GM21576 (cell line): ENCODE measurements at regions not wholly inside any gene's neighbourhood (a gene's known extent, or its start where the extent isn't known, plus 50 kb on each side); places are given as distances from the start of the nearest gene placed in this dataset.

Source experiments
- ATAC-seq: cut with Tn5 transposase; IDR thresholded peaks from one replicate; pipeline ENCODE4 v1.9.1; 2021; ENCODE audit warnings: mild to moderate bottlenecking, moderate library complexity; ENCODE audit not compliant: unreplicated experiment

DNA sequence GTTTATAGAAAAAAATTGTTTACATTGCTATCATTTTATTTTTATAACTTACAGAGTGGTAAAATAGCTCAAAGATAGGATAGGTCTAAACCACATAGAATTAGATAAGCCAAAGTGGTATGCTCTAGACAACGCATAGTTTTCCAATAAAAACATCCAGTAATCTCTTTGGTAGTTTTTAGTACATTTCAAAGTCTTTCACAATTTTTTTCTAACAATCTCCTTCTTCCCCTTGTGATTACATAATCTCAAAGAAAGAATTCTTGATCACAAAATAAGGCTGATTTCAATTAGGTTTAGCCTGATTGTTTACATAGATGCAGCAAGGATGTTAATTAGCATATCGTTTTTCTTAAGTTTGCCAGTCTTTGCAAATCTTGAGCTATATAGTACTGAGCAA is 460.0 kb downstream of the FUT8 start:
- ATAC-seq, result no peak

DNA sequence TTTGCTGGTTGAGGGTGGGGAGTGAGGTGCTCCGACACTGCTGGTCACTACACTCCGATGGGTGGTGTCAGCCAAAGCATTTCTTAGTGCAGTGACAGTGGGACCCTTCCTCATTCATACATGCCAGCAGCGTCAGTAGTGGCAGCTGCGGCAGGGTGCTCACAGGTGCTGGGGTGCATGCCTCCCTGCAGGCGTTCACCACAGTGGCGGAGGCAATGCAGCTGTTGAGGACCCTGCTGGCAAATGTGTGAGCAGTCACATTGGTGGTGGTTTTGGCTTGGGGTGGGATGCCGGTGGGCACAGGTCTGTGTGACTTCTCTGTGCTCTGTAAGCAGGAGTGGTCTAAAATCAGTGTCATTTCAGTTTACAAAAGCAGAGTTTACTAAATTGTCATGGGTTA is 464.6 kb downstream of the FUT8 start:
- ATAC-seq, result no peak

- no peak for ATAC-seq
Observed at GRCh38 chr14:65877624-65878023, 465.1 kb downstream of the FUT8 start.

GRCh38 chr14:65878586-65878985 is 466.1 kb downstream of the FUT8 start:
- ATAC-seq, result no peak

- ATAC-seq, result no peak
Observed at GRCh38 chr14:65879248-65880009, 466.9 kb downstream of the FUT8 start.

DNA sequence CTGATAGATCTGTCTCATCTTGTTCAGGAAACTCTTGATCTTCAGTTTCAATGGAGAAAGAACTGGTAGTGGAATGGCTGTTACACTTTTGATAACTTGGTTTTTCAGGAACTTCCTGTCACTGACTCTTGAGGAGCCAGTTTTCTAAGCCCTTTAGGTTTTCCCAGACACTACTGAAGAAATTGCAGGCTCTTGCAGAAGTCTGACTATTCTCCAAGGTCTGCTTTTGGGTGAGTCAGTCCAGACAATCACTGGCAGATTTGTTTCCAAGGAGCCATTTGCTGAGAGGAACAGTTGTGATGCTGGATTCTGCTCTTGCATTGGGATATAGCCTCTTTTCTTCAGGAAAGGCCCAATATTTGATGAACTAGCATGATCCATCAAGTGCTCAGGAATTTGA is 468.0 kb downstream of the FUT8 start:
- no peak for ATAC-seq

DNA sequence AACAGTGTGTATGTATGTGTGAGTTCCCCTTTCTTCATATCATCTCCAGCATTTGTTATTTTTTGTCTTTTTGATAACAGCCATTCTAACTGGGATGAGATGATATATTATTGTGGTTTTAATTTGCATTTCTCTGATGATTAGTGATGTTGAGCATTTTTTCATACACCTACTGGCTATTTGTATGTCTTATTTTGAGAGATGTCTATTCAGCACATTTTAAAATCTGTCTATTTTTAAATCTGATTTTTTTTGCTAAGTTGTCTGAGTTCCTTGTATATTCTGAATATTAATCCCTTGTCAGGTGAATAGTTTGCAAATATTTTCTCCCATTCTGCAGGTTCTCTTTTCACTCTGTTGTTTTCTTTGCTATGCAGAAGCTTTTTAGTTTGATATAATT is 469.1 kb downstream of the FUT8 start:
- no peak for ATAC-seq

DNA sequence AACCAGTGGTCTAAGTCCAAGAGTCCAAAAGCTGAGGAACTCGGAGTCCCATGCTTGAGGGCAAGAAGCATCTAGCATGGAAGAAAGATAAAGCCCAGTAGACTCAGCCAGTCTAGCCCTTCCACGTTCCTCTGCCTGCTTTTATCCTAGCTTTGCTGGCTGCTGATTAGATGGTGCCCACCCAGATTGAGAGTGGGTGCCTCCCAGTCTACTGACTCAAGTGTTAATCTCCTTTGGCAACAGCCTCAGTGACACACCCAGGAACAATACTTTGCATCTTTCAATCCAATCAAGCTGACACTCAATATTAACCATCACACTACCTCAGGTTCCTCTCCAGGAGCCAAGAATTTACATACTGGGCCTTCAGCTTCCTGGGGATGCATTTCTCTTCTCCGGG is 476.1 kb downstream of the FUT8 start:
- no peak for ATAC-seq

- no peak for ATAC-seq
Observed at GRCh38 chr14:65892315-65892714, 479.8 kb downstream of the FUT8 start.

- ATAC-seq, result no peak
Observed at GRCh38 chr14:65900164-65900563, 487.6 kb downstream of the FUT8 start.

- no peak for ATAC-seq
Observed at GRCh38 chr14:65901595-65901994, 489.1 kb downstream of the FUT8 start.

DNA sequence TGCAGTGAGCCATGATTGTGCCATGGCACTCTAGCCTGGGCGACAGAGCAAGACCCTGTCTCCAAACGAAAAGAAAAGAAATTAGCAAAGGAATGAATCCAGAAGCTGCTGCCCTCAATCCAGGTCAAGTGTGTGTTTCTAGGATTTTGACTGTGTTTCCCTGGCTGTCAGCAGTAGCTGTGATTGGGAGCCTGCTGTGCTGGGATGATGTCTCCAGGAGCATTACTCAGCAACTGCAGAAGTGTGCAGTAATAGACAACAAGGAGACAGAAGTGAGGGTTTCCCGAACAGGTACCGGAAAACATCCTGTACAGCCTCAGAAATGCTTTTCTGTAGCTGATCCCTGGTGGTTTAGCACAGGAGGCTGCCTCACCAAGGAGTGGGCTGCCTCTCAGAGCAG is 492.5 kb downstream of the FUT8 start:
- no peak for ATAC-seq

GRCh38 chr14:65906344-65906743 is 493.8 kb downstream of the FUT8 start:
- ATAC-seq, result no peak

DNA sequence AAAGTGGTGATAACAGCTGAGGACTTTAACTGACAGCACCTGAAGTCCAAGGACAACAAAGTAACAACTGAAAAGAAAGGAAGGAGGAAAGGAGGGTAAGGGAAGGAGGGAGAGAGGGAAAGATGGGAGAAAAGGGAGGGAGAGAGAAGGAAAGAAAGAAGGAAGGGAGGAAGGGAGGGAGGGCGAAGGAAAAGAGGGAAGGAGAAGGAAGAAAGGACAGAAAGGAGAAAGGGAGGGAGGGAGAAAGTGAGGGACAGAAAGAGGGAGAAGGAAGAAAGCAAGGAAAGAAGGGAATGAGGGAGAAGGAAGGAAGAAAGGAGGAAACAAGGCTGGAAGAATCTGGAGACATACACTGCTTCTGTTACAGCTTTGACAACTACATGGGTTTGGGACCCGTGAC is 494.4 kb downstream of the FUT8 start:
- no peak for ATAC-seq

DNA sequence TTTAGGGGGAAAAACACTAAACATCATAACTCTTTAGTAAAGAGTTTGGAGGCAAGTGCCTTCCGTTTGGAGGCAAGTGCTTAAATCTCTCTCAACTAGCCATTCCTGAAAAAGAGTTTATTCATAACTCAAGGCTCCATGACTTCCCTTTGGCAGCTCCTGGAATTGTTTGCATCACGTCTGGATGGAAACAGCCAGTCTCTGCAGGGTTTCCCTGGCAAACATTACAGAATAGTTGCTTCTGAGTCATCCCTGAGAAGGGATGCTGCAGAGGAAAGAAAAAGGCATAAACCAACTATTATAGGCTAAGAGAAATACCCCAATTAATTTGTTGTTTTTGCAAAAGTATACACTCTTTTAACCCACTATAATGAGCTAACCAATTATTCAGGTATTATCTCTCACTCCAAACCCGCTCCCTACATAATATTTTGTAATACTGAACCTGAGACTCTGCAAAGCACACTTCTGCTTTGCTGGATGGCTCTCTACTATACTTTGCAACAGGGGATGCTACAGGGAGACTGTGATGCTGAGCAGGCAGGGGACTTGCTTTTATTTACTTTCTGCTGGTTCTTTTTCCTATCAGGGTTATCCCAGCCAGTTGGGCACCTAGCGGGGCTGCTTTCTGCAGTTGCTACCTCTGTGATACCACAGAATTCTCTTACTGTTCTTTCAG is 497.7 kb downstream of the FUT8 start:
- ATAC-seq, result no peak

- ATAC-seq, result no peak
Observed at GRCh38 chr14:65915125-65915524, 502.6 kb downstream of the FUT8 start.

DNA sequence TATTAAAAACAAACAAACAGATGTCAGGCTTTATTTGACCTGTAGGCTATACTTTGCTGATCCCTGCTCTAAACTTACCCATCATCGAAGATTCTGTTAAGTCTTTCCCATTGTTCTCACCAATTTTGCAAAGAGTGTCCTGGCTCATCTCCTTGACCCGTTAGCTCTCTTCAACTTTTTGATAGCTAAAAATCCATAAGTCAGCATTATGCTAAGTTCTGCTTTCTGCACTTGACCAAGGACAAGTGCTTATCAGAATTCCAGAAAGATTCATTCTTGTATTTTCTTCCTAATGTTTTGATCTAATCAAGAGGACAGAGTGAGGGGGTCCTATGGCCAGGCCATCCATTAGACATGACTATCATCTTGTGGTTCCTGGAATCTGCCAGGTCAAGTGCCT is 503.5 kb downstream of the FUT8 start:
- ATAC-seq, result no peak

- no peak for ATAC-seq
Observed at GRCh38 chr14:65920996-65921395, 508.5 kb downstream of the FUT8 start.

DNA sequence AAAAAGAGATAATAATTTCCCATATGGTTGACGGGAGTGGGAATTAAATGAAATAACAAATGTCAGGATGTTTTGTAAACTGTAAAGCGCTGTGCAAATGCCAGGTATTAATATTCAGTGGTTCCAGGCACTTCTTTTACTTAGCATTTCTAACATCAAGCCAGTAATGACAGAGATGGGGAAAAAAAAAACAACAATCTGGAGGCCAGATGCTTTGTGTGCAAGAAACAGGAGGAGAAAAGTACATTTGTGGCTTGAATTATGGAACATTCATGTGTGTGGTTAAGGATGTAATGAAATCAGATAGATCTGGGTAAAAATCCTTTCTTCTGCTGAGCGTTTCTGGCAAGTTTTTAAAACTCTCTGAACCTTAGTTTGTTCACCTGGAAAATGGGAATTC is 509.6 kb downstream of the FUT8 start:
- ATAC-seq, result no peak

DNA sequence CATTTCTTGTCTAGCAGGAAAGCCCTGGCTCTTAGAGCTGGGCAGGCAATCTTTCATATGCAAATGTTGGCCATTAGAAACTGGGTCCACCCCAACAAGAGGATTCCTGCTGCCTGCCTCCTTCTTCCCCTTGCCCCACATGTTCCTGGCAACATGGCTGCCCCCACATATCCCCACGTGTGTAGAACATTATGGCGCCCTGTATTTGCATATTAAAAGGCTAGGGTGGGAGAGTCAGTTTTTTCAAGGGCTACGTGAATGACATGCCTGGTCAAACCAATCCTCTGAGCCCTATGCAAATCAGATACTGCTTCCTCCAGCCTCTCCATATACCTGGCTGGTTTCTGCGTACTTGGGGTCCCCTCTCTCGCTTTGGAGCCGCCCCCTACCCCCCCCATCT is 514.0 kb downstream of the FUT8 start:
- no peak for ATAC-seq

DNA sequence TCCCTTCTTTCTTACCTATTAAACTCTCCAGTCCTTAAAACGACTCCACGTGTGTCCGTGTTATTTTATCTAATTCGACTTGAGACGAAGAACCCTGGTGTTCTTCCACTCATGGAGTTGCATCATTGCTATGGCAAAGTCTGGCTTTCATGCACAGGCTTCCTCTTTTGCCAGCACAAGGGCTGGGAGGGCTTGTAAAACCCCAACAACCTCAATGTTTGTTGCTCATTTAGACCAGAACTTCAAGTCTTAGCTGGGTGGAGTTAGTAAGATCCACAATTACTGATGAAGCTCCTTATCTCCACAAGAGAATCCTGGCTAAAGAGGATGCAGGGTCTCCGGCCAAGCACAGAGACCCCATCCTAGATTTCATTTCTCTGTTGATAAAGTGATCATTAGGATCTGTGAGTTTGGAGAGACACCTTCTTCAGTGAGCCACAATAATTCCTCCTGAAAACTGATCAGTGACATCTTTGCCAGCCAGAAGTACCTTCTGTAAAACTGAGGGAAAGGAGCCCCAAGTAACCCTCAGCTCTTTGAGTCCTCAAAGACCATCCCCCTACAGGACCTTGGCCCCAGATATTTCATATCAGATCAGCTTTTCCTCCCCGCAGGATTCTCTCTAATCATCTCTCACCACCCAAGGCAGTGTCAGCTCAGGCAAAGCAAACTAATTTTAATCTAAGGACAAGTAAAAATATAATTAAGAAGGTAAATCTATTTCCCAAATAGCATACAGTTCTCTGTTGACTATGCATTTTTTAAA is 514.6 kb downstream of the FUT8 start:
- ATAC-seq, result no peak

DNA sequence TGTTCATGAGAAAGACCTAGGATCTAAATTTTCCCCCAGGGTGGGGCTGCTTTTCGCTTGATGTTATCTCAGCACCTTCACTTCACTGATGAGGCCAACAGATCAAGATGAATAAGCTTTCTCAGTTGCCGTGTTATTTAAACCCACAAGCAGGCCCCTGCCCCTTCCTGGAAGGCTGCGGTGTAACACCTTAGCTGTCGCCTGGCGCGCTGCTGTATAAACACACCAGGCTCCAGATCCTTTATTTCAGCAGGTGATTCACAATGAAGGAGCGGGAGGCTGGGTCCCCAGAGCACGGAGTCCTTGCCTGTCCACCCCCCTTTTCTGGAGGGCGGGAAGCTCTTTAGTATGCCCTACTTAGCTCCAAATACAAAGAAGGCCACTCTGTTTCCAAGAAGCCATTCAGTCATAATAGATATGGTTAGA is 515.4 kb downstream of the FUT8 start:
- no peak for ATAC-seq
